AG09309 (cell line): ENCODE measurements at regions not wholly inside any gene's neighbourhood (a gene's known extent, or its start where the extent isn't known, plus 50 kb on each side); places are given as distances from the start of the nearest gene placed in this dataset.

Source experiments
- DNase-seq: peaks from one replicate; pipeline ENCODE4 v3.0.0-alpha.2; 2010; ENCODE audit warnings: low read depth
- H3K4me3 ChIP-seq: 2 replicates; pipeline ENCODE4 v1.5.1; 2011; ENCODE audit warnings: mild to moderate bottlenecking, low read depth, low read length, moderate library complexity; ENCODE audit not compliant: control insufficient read depth
- TF ChIP-seq, protein P1 (sequence below): IDR thresholded peaks from 2 replicates; pipeline ENCODE4 v1.5.1; 2011; ENCODE audit warnings: mild to moderate bottlenecking, low read depth, low read length, inconsistent platforms; ENCODE audit not compliant: insufficient read depth, control insufficient read depth; ENCODE audit errors: missing control alignments

DNA sequence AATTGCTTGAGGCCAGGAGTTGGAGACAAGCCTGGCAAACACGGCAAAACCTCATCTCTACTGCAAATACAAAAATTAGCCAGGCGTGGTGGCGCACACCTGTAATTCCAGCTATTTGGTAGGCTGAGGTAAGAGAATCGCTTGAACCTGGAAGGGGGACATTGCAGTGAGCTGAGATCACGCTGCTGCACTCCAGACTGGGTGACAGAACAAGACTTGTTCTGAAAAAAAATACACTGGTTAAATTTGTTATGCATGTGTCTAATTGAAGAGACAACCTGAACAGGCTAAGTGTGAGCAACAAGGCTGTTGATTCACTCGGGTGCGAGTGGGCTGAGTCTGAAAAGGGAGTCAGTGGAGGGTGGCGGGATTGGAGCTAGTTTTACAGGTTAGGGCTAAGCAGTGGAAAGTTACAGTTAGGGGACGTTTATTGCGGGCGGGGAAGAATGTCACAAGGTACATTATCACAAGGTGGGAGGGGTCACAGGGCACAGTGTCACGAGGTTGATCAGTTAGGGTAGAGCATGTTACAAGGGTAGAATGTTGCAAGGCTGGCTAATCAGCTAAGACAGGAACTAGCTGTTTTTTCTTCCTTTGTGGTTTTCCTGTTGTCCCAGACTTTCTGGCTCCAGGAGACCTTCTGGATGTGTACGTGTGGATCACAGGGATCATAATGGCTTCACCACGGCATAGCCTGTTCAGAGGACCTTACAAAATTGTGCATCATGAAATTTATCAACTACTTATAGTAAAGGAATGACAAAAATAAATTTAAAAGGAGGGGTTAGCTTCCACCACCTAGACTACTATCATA lies 115.8 kb downstream of the NAA11 start:
- no peak overlapping the region for H3K4me3 ChIP-seq
- TF ChIP-seq, protein P1, sequence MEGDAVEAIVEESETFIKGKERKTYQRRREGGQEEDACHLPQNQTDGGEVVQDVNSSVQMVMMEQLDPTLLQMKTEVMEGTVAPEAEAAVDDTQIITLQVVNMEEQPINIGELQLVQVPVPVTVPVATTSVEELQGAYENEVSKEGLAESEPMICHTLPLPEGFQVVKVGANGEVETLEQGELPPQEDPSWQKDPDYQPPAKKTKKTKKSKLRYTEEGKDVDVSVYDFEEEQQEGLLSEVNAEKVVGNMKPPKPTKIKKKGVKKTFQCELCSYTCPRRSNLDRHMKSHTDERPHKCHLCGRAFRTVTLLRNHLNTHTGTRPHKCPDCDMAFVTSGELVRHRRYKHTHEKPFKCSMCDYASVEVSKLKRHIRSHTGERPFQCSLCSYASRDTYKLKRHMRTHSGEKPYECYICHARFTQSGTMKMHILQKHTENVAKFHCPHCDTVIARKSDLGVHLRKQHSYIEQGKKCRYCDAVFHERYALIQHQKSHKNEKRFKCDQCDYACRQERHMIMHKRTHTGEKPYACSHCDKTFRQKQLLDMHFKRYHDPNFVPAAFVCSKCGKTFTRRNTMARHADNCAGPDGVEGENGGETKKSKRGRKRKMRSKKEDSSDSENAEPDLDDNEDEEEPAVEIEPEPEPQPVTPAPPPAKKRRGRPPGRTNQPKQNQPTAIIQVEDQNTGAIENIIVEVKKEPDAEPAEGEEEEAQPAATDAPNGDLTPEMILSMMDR: no peak
- no peak for DNase-seq

GRCh38 chr4:79209081-79209480 lies 116.8 kb downstream of the NAA11 start:
- TF ChIP-seq, protein P1: no peak
- DNase-seq: no peak
- no peak overlapping the region for H3K4me3 ChIP-seq

DNA sequence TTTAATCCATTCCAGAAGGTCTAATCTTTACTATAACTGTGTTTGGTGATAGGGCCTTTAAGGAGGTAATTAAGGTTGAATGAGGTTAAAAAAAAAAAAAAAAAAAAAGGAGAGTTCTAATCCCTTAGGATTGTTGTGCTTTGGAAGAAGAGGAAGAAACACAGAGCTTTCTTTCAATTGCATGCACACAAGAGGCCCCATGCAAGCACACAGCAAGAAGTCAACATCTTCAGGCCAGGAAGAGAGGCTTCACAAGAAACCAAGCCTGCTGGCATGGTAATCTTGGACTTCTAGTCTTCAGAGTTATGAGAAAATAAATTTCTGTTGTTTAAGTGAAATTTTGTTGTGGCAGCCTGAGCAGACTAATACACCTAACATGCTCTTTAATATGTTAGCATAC lies 118.6 kb downstream of the NAA11 start:
- TF ChIP-seq, protein P1: no peak
- DNase-seq: no peak
- H3K4me3 ChIP-seq: no peak overlapping the region

- DNase-seq: no peak
- TF ChIP-seq, protein P1: no peak
- no peak overlapping the region for H3K4me3 ChIP-seq
Observed at GRCh38 chr4:79206660-79207059, 119.2 kb downstream of the NAA11 start.

GRCh38 chr4:79205121-79205520 lies 120.7 kb downstream of the NAA11 start:
- H3K4me3 ChIP-seq: no peak overlapping the region
- TF ChIP-seq, protein P1: no peak
- no peak for DNase-seq

DNA sequence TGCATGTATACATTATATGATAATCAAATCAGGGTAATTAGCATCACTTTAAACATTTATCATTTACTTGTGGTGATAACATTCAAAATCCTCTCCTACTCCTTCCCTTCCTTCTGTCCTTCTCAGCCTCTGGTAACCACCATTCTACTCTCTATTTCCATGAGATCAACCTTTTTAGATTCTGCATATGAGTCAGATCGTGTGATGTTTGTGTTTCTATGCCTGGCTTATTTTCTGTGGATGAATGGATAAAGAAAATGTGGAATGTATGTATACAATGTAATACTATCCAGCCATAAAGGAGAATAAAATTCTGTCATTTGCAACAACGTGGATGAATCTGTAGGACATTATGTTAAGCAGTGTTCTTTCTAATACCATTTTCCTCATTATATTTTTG lies 123.9 kb downstream of the NAA11 start:
- no peak overlapping the region for H3K4me3 ChIP-seq
- TF ChIP-seq, protein P1: no peak
- no peak for DNase-seq
